ENCODE measurements at regions not wholly inside any gene's neighbourhood (a gene's known extent, or its start where the extent isn't known, plus 50 kb on each side); places are given as distances from the start of the nearest gene placed in this dataset.

- no peaks in the 10 kb centered on the region for H3K27me3 ChIP-seq (ENCODE audit: control insufficient read depth in 1 of 2, insufficient read depth in 2 of 2, low read length in 2 of 2)
- no peaks in the 10 kb centered on the region for H3K9me3 ChIP-seq (ENCODE audit: control insufficient read depth in 2 of 2, insufficient read depth in 1 of 2, low read depth in 1 of 2, low read length in 1 of 2)
- H3K36me3 ChIP-seq (ENCODE audit: control insufficient read depth in 2 of 2, insufficient read depth in 2 of 2, low read length in 1 of 2), result no peaks in the 10 kb centered on the region
- no peaks in the 10 kb centered on the region for H3K4me1 ChIP-seq (ENCODE audit: control insufficient read depth in 2 of 2, insufficient read depth in 2 of 2, low read length in 1 of 2)
- no peak overlapping the region for H3K27ac ChIP-seq (ENCODE audit: low read depth in 2 of 2, low read length in 1 of 2)
- 73 to 78% methylated on average over 3 of the region's 3 CpGs for WGBS, 2 donors
- H3K4me3 ChIP-seq (ENCODE audit: low read depth in 1 of 2, low read length in 2 of 2), result no peak overlapping the region
These were observed 554.6 kb downstream of the PLA2G4A start for GRCh38 chr1:187383366-187383765.

- H3K36me3 ChIP-seq (ENCODE audit: control insufficient read depth in 2 of 2, insufficient read depth in 2 of 2, low read length in 1 of 2), result no peaks in the 10 kb centered on the region
- no peaks in the 10 kb centered on the region for H3K9me3 ChIP-seq (ENCODE audit: control insufficient read depth in 2 of 2, insufficient read depth in 1 of 2, low read depth in 1 of 2, low read length in 1 of 2)
- H3K27ac ChIP-seq (ENCODE audit: low read depth in 2 of 2, low read length in 1 of 2), result no peak overlapping the region
- WGBS, 2 donors, result 64 to 77% methylated on average over 2 of the region's 2 CpGs
- H3K27me3 ChIP-seq (ENCODE audit: control insufficient read depth in 1 of 2, insufficient read depth in 2 of 2, low read length in 2 of 2), result no peaks in the 10 kb centered on the region
- H3K4me1 ChIP-seq (ENCODE audit: control insufficient read depth in 2 of 2, insufficient read depth in 2 of 2, low read length in 1 of 2), result no peaks in the 10 kb centered on the region
- H3K4me3 ChIP-seq (ENCODE audit: low read depth in 1 of 2, low read length in 2 of 2), result no peak overlapping the region
These were observed 555.8 kb downstream of the PLA2G4A start for GRCh38 chr1:187384504-187384903.

GRCh38 chr1:187390215-187390818 is 561.6 kb downstream of the PLA2G4A start:
- Histone ChIP-seq H3K4me1 (ENCODE audit: control insufficient read depth in 2 of 2, insufficient read depth in 2 of 2, low read length in 1 of 2) (no peaks in the 10 kb centered on the region), H3K4me3 (ENCODE audit: low read depth in 1 of 2, low read length in 2 of 2) (no peak overlapping the region), H3K36me3 (ENCODE audit: control insufficient read depth in 2 of 2, insufficient read depth in 2 of 2, low read length in 1 of 2) (no peaks in the 10 kb centered on the region), H3K27me3 (ENCODE audit: control insufficient read depth in 1 of 2, insufficient read depth in 2 of 2, low read length in 2 of 2) (no peaks in the 10 kb centered on the region), H3K9me3 (ENCODE audit: control insufficient read depth in 2 of 2, insufficient read depth in 1 of 2, low read depth in 1 of 2, low read length in 1 of 2) (no peaks in the 10 kb centered on the region), H3K27ac (ENCODE audit: low read depth in 2 of 2, low read length in 1 of 2) (no peak overlapping the region)
- WGBS, 2 donors, result 41 to 53% methylated on average over 3 of the region's 3 CpGs

GRCh38 chr1:187396226-187396625 is 567.5 kb downstream of the PLA2G4A start:
- Histone ChIP-seq H3K27me3 (ENCODE audit: control insufficient read depth in 1 of 2, insufficient read depth in 2 of 2, low read length in 2 of 2) (no peaks in the 10 kb centered on the region), H3K27ac (ENCODE audit: low read depth in 2 of 2, low read length in 1 of 2) (no peak overlapping the region), H3K36me3 (ENCODE audit: control insufficient read depth in 2 of 2, insufficient read depth in 2 of 2, low read length in 1 of 2) (no peaks in the 10 kb centered on the region), H3K4me3 (ENCODE audit: low read depth in 1 of 2, low read length in 2 of 2) (no peak overlapping the region), H3K4me1 (ENCODE audit: control insufficient read depth in 2 of 2, insufficient read depth in 2 of 2, low read length in 1 of 2) (no peaks in the 10 kb centered on the region), H3K9me3 (ENCODE audit: control insufficient read depth in 2 of 2, insufficient read depth in 1 of 2, low read depth in 1 of 2, low read length in 1 of 2) (no peaks in the 10 kb centered on the region)

GRCh38 chr1:187396929-187397796 is 568.4 kb downstream of the PLA2G4A start:
- H3K36me3 ChIP-seq (ENCODE audit: control insufficient read depth in 2 of 2, insufficient read depth in 2 of 2, low read length in 1 of 2), result no peaks in the 10 kb centered on the region
- H3K4me1 ChIP-seq (ENCODE audit: control insufficient read depth in 2 of 2, insufficient read depth in 2 of 2, low read length in 1 of 2), result no peaks in the 10 kb centered on the region
- no peaks in the 10 kb centered on the region for H3K9me3 ChIP-seq (ENCODE audit: control insufficient read depth in 2 of 2, insufficient read depth in 1 of 2, low read depth in 1 of 2, low read length in 1 of 2)
- no peak overlapping the region for H3K4me3 ChIP-seq (ENCODE audit: low read depth in 1 of 2, low read length in 2 of 2)
- H3K27ac ChIP-seq (ENCODE audit: low read depth in 2 of 2, low read length in 1 of 2), result no peak overlapping the region
- H3K27me3 ChIP-seq (ENCODE audit: control insufficient read depth in 1 of 2, insufficient read depth in 2 of 2, low read length in 2 of 2), result no peaks in the 10 kb centered on the region
- WGBS, 2 donors, result 50 to 51% methylated on average over 12 of the region's 12 CpGs

GRCh38 chr1:187408212-187409004 is 579.7 kb downstream of the PLA2G4A start:
- no peaks in the 10 kb centered on the region for H3K27me3 ChIP-seq (ENCODE audit: control insufficient read depth in 1 of 2, insufficient read depth in 2 of 2, low read length in 2 of 2)
- H3K4me1 ChIP-seq (ENCODE audit: control insufficient read depth in 2 of 2, insufficient read depth in 2 of 2, low read length in 1 of 2), result no peaks in the 10 kb centered on the region
- WGBS, 2 donors, result 57 to 67% methylated on average over 4 of the region's 4 CpGs
- no peak overlapping the region for H3K27ac ChIP-seq (ENCODE audit: low read depth in 2 of 2, low read length in 1 of 2)
- H3K4me3 ChIP-seq (ENCODE audit: low read depth in 1 of 2, low read length in 2 of 2), result no peak overlapping the region
- no peaks in the 10 kb centered on the region for H3K9me3 ChIP-seq (ENCODE audit: control insufficient read depth in 2 of 2, insufficient read depth in 1 of 2, low read depth in 1 of 2, low read length in 1 of 2)
- H3K36me3 ChIP-seq (ENCODE audit: control insufficient read depth in 2 of 2, insufficient read depth in 2 of 2, low read length in 1 of 2), result no peaks in the 10 kb centered on the region

GRCh38 chr1:187409341-187409740 is 580.6 kb downstream of the PLA2G4A start:
- 20 to 23% methylated on average over 2 of the region's 2 CpGs for WGBS, 2 donors
- no peaks in the 10 kb centered on the region for H3K9me3 ChIP-seq (ENCODE audit: control insufficient read depth in 2 of 2, insufficient read depth in 1 of 2, low read depth in 1 of 2, low read length in 1 of 2)
- no peaks in the 10 kb centered on the region for H3K27me3 ChIP-seq (ENCODE audit: control insufficient read depth in 1 of 2, insufficient read depth in 2 of 2, low read length in 2 of 2)
- H3K27ac ChIP-seq (ENCODE audit: low read depth in 2 of 2, low read length in 1 of 2), result no peak overlapping the region
- no peak overlapping the region for H3K4me3 ChIP-seq (ENCODE audit: low read depth in 1 of 2, low read length in 2 of 2)
- no peaks in the 10 kb centered on the region for H3K36me3 ChIP-seq (ENCODE audit: control insufficient read depth in 2 of 2, insufficient read depth in 2 of 2, low read length in 1 of 2)
- no peaks in the 10 kb centered on the region for H3K4me1 ChIP-seq (ENCODE audit: control insufficient read depth in 2 of 2, insufficient read depth in 2 of 2, low read length in 1 of 2)

GRCh38 chr1:187411118-187411517 is 582.4 kb downstream of the PLA2G4A start:
- Histone ChIP-seq H3K4me3 (ENCODE audit: low read depth in 1 of 2, low read length in 2 of 2) (no peak overlapping the region), H3K27me3 (ENCODE audit: control insufficient read depth in 1 of 2, insufficient read depth in 2 of 2, low read length in 2 of 2) (no peaks in the 10 kb centered on the region), H3K4me1 (ENCODE audit: control insufficient read depth in 2 of 2, insufficient read depth in 2 of 2, low read length in 1 of 2) (no peaks in the 10 kb centered on the region), H3K36me3 (ENCODE audit: control insufficient read depth in 2 of 2, insufficient read depth in 2 of 2, low read length in 1 of 2) (no peaks in the 10 kb centered on the region), H3K27ac (ENCODE audit: low read depth in 2 of 2, low read length in 1 of 2) (no peak overlapping the region), H3K9me3 (ENCODE audit: control insufficient read depth in 2 of 2, insufficient read depth in 1 of 2, low read depth in 1 of 2, low read length in 1 of 2) (no peaks in the 10 kb centered on the region)
- 76 to 86% methylated on average over 3 of the region's 3 CpGs for WGBS, 2 donors

GRCh38 chr1:187413405-187414169 is 584.8 kb downstream of the PLA2G4A start:
- Histone ChIP-seq H3K36me3 (ENCODE audit: control insufficient read depth in 2 of 2, insufficient read depth in 2 of 2, low read length in 1 of 2) (no peaks in the 10 kb centered on the region), H3K9me3 (ENCODE audit: control insufficient read depth in 2 of 2, insufficient read depth in 1 of 2, low read depth in 1 of 2, low read length in 1 of 2) (no peaks in the 10 kb centered on the region), H3K4me1 (ENCODE audit: control insufficient read depth in 2 of 2, insufficient read depth in 2 of 2, low read length in 1 of 2) (no peaks in the 10 kb centered on the region), H3K27ac (ENCODE audit: low read depth in 2 of 2, low read length in 1 of 2) (no peak overlapping the region), H3K27me3 (ENCODE audit: control insufficient read depth in 1 of 2, insufficient read depth in 2 of 2, low read length in 2 of 2) (no peaks in the 10 kb centered on the region), H3K4me3 (ENCODE audit: low read depth in 1 of 2, low read length in 2 of 2) (no peak overlapping the region)
- WGBS, 2 donors, result 74 to 82% methylated on average over 2 of the region's 2 CpGs
